M059J (cell line): ENCODE measurements at regions not wholly inside any gene's neighbourhood (a gene's known extent, or its start where the extent isn't known, plus 50 kb on each side); places are given as distances from the start of the nearest gene placed in this dataset.
A peak's percentile ranks its signal among the peaks of the same experiment; 100 is the strongest.
"Not testable (repeated sequence)": the region's sequence is repeated elsewhere in the genome, so short reads cannot be mapped to it uniquely, and the experiment has no call there.

Experiments used
- DNase-seq: peaks from one replicate; pipeline ENCODE4 v3.0.0-alpha.2; 2012; ENCODE audit warnings: low read depth

- DNase-seq, result no peak
Observed at GRCh38 chr22:27308513-27308912, 493.0 kb downstream of the MN1 start.

DNA sequence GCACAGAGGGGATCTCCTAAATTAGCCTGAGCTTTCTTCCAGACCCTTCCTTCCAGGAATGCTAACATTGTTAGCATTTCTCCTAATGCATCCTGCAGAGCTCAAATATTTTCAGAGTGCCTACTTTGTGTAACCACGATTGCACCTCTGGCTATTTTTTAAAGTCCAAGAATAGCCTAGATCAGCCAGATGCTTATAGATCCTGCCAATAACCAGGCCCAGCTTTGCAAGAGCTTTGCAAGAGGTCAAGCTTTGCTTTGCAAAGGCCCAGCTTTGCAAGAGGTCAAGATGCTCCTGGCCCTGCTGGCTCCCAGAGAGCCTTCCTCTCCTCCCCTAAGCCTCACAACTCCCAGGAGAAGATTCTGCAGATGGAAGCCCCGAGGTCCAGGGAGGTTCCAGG lies 491.9 kb downstream of the MN1 start:
- peak; percentile 42 for DNase-seq

DNA sequence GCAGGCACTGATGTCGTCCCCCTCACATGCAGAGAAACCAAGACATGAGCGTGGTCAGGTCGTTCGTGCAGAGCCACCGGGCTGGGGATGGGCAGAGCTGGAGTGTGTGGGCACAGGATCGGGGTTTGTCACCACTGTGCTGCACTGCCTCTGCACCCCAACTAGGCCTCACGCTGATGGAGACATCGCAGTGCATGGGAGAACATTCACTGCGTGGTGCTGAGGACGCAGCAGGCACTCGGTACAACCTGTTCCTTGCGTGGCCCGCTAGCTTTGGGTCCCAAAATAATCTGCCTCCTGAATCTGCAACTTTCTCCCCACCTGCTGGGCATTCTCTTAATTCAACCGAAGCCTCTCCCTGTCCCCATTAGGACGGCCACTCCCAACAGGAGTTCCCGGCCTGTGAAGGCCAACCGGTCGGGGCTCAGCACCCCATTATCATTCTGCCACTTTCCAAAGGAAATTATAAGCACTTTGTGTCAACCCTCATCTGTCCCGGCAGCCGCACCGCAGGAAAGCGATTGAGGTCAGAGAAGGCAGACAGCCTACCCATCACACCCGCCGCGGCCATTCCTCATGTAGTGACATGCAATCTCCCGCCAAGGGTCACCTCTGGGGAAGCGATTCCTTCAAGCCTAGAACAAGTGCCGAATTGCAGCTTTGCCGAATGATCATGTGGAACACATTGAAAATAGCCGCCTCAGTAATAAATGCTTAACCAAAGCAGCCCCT lies 490.4 kb downstream of the MN1 start:
- no peak for DNase-seq

- DNase-seq, result no peak
Observed at GRCh38 chr22:27311698-27312550, 489.6 kb downstream of the MN1 start.

DNA sequence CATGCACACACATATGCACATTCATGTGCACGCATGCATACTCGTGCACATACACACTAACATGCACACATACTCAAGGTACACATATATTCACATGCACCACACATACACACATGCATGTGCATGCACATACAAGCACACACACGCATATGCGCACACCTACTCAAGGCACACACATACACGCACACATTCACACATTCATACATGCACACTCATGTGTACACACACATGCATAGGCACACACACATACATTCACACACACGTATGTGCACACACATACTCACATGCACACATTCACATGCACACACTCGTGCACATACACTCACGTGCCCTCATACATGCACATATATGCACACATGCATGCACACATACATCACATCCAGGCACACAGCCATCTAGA lies 489.0 kb downstream of the MN1 start:
- DNase-seq, result no peak

GRCh38 chr22:27312966-27313855 lies 488.3 kb downstream of the MN1 start:
- no peak for DNase-seq

DNA sequence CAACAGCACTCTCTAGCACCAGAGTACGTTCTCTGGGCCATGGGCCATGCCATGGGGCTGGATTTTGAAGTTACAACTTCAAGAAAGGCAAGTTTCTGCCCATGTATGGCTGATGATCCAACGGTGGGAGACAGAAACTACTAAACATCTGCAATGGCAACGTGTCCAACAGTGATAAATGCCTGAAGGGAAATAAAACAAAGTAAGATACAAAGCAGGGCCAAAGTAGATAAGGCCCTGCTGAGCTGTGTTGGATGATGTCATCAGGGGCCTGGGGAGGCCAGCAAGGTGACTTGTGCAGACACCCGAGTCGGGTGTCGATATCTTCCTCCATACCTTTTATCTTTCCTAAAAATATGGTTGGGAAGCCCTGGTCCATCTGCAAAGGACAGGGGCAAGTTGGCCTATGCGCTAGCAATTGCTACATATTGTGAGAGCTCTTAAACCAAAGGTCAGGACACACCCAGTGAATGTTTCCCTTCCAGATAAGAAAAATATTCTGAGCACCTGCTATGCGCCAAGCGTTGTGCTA lies 487.2 kb downstream of the MN1 start:
- no peak for DNase-seq

DNA sequence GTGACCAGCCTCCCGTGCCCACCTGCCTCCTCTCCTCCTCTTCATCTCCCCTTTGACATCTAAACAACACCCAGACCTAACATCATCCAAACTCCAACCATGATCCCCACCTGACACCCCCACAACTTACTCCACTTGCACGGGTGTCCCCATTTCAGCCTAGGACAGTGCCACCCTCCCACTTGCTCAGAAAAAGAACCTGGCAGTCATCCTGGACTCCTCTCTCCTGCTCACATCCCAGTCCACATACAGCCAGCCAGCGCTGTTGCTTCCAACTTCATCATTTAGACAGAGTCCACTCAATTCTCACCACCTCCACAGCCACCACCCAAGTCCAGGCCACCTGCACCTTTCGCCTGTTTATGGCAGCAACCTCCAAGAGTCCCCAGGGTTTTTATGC lies 485.7 kb downstream of the MN1 start:
- no peak for DNase-seq

DNA sequence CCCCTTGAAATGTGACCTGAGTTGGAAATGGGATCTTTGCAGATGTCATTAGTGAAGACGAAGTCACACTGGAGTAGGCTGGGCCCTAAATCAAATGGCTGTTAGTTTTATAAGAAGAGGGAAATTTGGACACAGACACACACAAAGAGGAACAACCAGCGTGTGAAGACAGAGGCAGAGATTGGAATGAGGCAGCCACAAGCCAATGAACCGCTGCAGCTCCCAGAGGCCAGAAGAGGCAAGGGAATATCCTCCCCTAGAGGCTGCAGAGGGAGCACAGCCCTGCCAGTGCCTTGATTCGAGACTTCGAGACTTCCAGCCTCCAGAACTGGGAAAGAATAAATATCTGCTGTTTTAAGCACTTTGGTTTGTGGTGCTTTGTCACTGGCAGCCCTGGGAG lies 484.5 kb downstream of the MN1 start:
- peak; percentile 83 for DNase-seq

- DNase-seq, result peak; percentile 89
Observed at GRCh38 chr22:27317971-27318428, 483.6 kb downstream of the MN1 start.

DNA sequence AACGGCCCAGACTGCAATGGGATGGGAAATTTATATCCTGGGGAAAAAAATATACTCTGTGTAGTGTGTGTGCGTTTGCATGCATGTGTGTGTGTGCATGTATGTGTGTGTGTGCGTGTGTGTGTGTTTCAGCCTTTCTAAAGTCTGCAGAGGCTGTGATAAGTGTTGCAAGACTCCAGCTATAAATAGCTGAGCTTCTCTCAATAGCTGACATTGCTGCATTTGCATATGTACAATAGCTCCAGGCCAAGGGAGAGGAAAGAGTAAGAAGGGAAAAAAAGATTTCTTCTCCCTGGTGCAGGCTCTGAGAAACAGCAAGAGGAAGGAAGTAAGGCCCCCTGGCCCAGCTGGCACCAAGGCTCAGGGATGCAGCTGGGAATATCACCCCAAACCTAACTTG lies 483.0 kb downstream of the MN1 start:
- DNase-seq, result peak; percentile 82

DNA sequence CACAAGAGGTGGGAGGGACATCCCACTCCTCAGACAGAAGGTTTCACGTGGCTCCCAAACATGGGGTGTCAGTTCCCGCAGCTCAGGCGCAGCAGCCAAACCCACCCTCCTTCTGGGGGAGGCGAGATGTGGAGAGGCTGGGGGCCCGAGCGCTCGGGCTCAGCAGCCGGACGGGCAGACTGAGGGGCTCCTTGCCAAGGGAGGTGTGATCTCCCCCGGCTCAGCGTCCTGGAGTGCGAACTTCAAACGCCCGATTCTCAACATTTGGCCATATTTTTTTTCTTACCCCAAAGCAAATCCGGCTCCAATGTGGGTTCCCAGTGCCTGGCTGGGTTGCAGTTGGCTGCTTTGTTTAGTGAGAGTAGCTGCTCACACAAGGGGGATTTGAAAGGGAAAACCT lies 477.9 kb downstream of the MN1 start:
- DNase-seq, result no peak

GRCh38 chr22:27324908-27325307 lies 476.6 kb downstream of the MN1 start:
- not testable (repeated sequence) for DNase-seq

DNA sequence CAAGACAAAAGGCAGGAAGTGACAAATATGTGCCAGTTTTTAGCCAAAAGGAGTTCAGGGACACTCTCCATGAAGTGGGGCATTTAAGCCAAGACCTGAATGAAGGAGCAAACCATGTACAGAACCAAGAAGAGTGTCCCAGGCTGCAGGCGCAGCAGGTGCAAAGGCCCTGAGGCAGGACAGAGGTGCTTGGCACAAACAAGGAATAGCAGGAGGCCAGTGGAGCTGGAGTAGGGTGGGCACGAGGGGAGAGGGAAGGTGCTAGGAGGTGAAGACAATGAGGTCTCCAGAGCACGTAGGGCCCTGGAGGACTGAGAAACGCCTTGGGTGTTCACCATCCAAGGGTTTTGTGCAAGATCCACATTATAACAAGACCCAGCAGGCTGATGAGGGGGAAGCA lies 474.1 kb downstream of the MN1 start:
- no peak for DNase-seq

DNA sequence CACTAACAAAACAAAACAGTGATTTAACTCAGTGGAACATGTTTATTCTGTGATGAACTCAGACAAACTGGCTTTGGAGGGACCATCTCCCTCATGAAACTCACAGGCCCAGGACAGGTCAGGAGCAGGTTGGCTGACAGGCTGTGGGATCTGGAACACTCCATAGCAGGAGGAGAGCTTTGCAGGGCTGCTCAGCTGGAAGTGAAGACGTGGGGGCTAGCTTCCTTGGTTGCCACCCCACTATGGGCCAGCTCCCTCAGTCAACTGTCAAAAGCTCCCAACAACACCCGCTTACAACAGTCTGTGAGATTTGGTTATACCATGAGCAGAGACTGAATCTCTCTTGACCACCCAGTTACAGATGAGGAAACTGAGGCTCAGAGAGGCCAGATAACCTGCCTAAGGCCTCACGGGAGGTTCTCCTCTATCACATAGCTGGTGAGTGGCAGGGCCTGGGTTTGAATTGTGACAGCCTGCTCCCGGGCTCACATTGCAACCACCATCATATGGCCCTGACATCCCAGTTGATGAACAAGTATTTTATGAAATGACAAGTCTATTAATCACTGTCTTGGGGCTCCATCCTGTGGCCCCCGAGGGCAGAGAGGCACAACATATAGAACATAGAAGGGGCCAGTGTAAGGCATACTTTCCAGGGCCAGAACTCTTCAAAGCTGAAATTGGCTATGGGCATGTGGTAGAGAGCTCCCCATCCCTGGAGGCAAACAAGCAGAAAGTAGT lies 473.4 kb downstream of the MN1 start:
- no peak for DNase-seq

DNA sequence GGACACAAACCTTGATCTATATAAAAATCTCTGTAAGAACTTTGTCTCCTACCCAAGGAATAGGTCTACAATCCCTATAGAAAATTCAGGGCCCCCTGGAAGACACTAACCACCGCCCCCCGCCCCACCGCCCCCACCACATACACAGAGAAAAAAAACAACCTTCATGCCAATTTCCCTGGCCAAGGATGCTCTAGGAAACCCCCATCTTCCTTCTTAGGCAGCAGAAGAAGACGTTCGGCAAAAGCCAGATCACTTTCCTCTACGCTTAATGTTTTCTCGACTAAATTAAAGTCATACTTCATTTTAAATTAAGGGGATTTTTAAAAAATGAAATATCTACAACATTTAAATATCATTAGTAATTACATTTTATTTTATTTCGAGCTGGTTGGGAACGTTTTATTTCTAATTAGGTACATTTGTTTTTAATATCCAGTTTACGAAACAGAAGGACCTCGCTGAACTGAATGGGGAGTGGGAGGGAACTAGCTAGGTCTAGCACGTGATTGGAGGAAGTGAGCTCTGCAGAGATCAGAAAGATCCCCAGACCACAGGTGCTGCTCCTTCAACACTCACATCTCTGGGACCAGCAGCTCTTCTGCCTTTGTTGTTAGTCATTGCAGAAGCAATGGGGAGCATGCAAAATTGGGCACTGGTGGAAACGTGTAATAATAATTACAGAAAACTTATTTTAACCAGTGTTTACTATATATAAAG lies 472.3 kb downstream of the MN1 start:
- DNase-seq, result no peak

DNA sequence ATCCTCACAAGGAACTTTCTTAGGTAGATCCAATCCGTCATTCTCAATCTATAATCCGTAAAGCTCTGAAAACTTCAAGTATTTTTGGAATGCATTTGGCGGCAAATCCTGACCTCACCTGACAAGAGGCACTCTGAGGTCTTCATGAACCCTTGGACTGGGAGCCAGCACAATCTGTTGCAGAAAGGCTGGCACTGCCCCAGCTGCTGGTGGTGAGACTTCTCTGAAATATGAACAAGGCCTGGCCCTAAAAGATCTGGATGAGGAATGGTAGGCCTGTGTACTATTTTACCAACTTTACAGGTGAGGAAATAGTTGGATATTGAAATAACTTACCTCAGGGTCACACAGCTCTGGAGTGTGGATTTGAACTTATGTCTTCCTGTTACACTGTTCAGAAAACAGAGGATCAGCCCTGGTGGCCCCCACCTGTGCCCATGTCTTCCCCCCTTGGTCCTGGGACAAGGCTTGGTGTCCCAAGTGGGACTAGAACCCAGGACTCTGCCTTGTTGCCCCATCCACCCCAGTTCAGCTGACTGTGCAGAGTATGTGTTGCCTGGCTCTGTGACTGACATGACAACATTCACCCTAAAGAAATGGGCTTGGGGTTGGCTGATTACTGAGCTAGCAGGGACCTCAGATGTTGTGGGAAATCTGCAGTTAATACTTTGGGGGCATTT lies 471.4 kb downstream of the MN1 start:
- no peak for DNase-seq

- peak; percentile 28 for DNase-seq
Observed at GRCh38 chr22:27331526-27332281, 469.9 kb downstream of the MN1 start.

GRCh38 chr22:27335102-27335660 lies 466.4 kb downstream of the MN1 start:
- no peak for DNase-seq
